ENCODE measurements at regions not wholly inside any gene's neighbourhood (a gene's known extent, or its start where the extent isn't known, plus 50 kb on each side); places are given as distances from the start of the nearest gene placed in this dataset.

DNA sequence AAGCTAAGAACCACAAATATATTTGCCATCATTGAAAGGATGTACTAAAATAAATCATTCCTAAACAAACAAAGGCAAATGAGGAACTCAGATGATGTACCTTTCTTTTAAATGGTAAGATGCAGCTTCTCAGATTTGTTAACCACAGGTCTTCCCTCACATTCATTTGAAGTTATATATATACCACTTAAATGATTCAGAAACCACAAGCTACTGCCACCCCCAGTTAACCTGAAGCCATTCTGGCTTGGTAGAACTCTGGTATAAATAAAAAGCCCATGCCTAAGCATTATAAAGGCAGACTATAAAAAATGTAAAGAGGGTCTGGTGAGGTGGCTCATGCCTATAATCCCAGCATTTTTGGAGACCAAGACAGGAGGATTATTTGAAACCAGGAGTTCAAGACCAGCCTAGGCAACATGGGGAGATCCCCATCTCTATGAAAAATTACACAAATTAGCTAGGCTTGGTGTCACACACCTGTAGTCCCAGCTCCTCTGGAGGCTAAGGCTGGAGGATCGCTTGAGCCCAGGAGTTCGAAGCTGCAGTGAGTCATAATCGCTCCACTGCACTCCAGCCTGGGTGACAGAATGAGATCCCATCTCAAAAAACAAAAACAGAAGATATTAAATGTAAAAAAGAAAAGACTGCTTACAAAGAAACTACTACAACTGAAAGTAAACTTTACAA, 1185.3 kb downstream of the JRKL start:
- WGBS = 97% methylated on average over 3 of the region's 3 CpGs
- H3K4me1 ChIP-seq (ENCODE audit: control insufficient read depth in 2 of 2, insufficient read depth in 2 of 2, low read length in 2 of 2) = no peaks in the 10 kb centered on the region
- no peak for DNase-seq (ENCODE audit: low read depth in 6 of 9, low spot score in 9 of 9)
- H3K36me3 ChIP-seq (ENCODE audit: control insufficient read depth in 2 of 2, insufficient read depth in 2 of 2, low read length in 1 of 2) = no peaks in the 10 kb centered on the region
- no peaks in the 10 kb centered on the region for H3K9me3 ChIP-seq (ENCODE audit: control insufficient read depth in 2 of 2, insufficient read depth in 1 of 2, low read length in 1 of 2)
- no peak overlapping the region for H3K27ac ChIP-seq (ENCODE audit: low read depth in 1 of 2, low read length in 1 of 2)
- H3K4me3 ChIP-seq (ENCODE audit: low read length in 2 of 2) = no peak overlapping the region
- no peaks in the 10 kb centered on the region for H3K27me3 ChIP-seq (ENCODE audit: control insufficient read depth in 2 of 2, insufficient read depth in 1 of 2, low read length in 1 of 2)

DNA sequence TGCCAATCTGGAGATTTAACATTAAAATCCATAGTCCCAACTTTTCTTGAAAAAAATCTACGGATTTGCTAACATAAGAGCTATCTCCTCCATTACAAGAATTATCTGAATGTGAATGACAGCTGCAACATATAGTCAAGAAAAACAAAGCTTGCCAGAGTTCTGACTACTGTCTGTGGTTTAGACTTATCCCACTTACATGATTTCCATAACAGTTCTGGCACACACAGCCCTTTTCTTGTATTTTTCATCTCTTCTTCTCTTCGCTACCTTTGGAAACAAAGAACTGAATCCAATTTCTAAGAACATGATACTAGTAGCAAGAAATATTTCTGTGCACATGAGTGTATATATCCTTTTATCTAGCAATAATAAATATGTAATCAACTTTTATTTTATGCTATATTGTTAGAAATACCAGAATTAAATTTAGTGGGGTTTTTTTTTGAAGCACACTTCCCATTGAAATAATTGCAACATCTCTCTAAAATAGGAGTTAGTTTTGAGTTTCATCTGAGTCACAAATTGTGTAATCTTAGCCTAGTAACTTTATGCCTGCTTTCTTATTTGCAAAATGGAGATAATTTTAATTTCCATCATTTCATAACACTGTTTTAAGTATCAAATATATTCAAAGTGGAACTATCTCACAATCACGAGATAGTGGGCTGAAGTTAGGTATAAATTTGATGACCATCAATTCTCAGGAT, 1217.6 kb downstream of the JRKL start:
- Histone ChIP-seq H3K27me3 (ENCODE audit: control insufficient read depth in 2 of 2, insufficient read depth in 1 of 2, low read length in 1 of 2) (no peaks in the 10 kb centered on the region), H3K9me3 (ENCODE audit: control insufficient read depth in 2 of 2, insufficient read depth in 1 of 2, low read length in 1 of 2) (peaks cover 0 to 19% of the 10 kb centered on the region in 2 donors), H3K27ac (ENCODE audit: low read depth in 1 of 2, low read length in 1 of 2) (no peak overlapping the region), H3K4me1 (ENCODE audit: control insufficient read depth in 2 of 2, insufficient read depth in 2 of 2, low read length in 2 of 2) (no peaks in the 10 kb centered on the region), H3K36me3 (ENCODE audit: control insufficient read depth in 2 of 2, insufficient read depth in 2 of 2, low read length in 1 of 2) (no peaks in the 10 kb centered on the region), H3K4me3 (ENCODE audit: low read length in 2 of 2) (no peak overlapping the region)
- no peak for DNase-seq (ENCODE audit: low read depth in 6 of 9, low spot score in 9 of 9)
- WGBS = 90% methylated on average over 3 of the region's 3 CpGs

DNA sequence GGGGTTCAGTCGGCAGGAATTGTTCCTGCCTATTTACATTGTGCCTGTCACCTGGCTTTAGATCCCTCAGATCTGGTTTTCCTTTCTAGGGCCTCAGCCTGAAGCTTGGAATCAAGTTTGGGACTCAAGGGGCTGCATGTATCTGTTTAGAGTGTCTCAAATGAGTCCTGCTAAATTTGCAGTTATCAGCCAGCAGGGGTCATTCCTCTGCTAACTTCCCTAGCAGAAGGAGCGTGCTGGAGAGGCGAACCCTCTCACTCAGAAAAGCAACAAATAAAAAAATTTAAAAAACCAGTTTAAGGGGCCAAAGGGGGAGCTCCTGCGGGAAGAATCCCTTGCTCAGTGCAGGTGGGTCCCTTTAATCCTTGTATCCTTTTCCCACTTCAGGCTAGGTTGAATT, 1220.2 kb downstream of the JRKL start:
- Histone ChIP-seq H3K9me3 (ENCODE audit: control insufficient read depth in 2 of 2, insufficient read depth in 1 of 2, low read length in 1 of 2) (peaks cover 0 to 19% of the 10 kb centered on the region in 2 donors), H3K36me3 (ENCODE audit: control insufficient read depth in 2 of 2, insufficient read depth in 2 of 2, low read length in 1 of 2) (no peaks in the 10 kb centered on the region), H3K4me1 (ENCODE audit: control insufficient read depth in 2 of 2, insufficient read depth in 2 of 2, low read length in 2 of 2) (no peaks in the 10 kb centered on the region), H3K27me3 (ENCODE audit: control insufficient read depth in 2 of 2, insufficient read depth in 1 of 2, low read length in 1 of 2) (no peaks in the 10 kb centered on the region), H3K27ac (ENCODE audit: low read depth in 1 of 2, low read length in 1 of 2) (no peak overlapping the region), H3K4me3 (ENCODE audit: low read length in 2 of 2) (no peak overlapping the region)
- DNase-seq (ENCODE audit: low read depth in 6 of 9, low spot score in 9 of 9) = no peak
- 73% methylated on average over 4 of the region's 4 CpGs for WGBS

- no peaks in the 10 kb centered on the region for H3K36me3 ChIP-seq (ENCODE audit: control insufficient read depth in 2 of 2, insufficient read depth in 2 of 2, low read length in 1 of 2)
- no peak overlapping the region for H3K27ac ChIP-seq (ENCODE audit: low read depth in 1 of 2, low read length in 1 of 2)
- peaks cover 0 to 19% of the 10 kb centered on the region in 2 donors for H3K9me3 ChIP-seq (ENCODE audit: control insufficient read depth in 2 of 2, insufficient read depth in 1 of 2, low read length in 1 of 2)
- no peaks in the 10 kb centered on the region for H3K4me1 ChIP-seq (ENCODE audit: control insufficient read depth in 2 of 2, insufficient read depth in 2 of 2, low read length in 2 of 2)
- no peak for DNase-seq (ENCODE audit: low read depth in 6 of 9, low spot score in 9 of 9)
- no peaks in the 10 kb centered on the region for H3K27me3 ChIP-seq (ENCODE audit: control insufficient read depth in 2 of 2, insufficient read depth in 1 of 2, low read length in 1 of 2)
- no peak overlapping the region for H3K4me3 ChIP-seq (ENCODE audit: low read length in 2 of 2)
- 94% methylated on average over 5 of the region's 5 CpGs for WGBS
These were observed 1221.0 kb downstream of the JRKL start for GRCh38 chr11:97610854-97611253.

GRCh38 chr11:97611345-97611744, 1221.5 kb downstream of the JRKL start:
- 96% methylated on average over 10 of the region's 10 CpGs for WGBS
- no peak for DNase-seq (ENCODE audit: low read depth in 6 of 9, low spot score in 9 of 9)

DNA sequence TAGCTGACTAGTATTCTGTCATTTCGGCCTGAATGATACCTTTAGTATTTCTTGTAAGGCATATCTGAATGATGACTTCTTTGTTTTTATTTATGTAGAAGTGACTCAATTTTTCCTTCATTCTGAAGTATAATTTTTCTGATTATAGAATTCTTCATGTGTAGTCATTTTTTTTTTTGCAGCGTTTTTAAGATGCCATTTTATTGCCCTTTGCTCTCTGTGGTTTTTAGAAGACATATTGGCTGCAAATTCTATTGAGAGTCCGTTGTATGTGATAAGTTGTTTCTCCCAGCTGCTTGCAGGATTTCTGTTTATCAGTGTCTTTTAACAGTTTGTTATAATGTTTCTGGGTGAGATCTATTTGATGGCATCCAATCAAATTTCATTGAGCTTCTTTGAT, 1224.8 kb downstream of the JRKL start:
- Histone ChIP-seq H3K4me3 (ENCODE audit: low read length in 2 of 2) (no peak overlapping the region), H3K27me3 (ENCODE audit: control insufficient read depth in 2 of 2, insufficient read depth in 1 of 2, low read length in 1 of 2) (no peaks in the 10 kb centered on the region), H3K36me3 (ENCODE audit: control insufficient read depth in 2 of 2, insufficient read depth in 2 of 2, low read length in 1 of 2) (no peaks in the 10 kb centered on the region), H3K27ac (ENCODE audit: low read depth in 1 of 2, low read length in 1 of 2) (no peak overlapping the region), H3K9me3 (ENCODE audit: control insufficient read depth in 2 of 2, insufficient read depth in 1 of 2, low read length in 1 of 2) (peaks cover 0 to 11% of the 10 kb centered on the region in 2 donors), H3K4me1 (ENCODE audit: control insufficient read depth in 2 of 2, insufficient read depth in 2 of 2, low read length in 2 of 2) (no peaks in the 10 kb centered on the region)
- DNase-seq (ENCODE audit: low read depth in 6 of 9, low spot score in 9 of 9) = no peak
- 93% methylated on average over 3 of the region's 3 CpGs for WGBS

More at GRCh38 chr11:97611345-97611744, 1221.5 kb downstream of the JRKL start:
- no peak overlapping the region for H3K4me3 ChIP-seq (ENCODE audit: low read length in 2 of 2)
- no peaks in the 10 kb centered on the region for H3K27me3 ChIP-seq (ENCODE audit: control insufficient read depth in 2 of 2, insufficient read depth in 1 of 2, low read length in 1 of 2)
- H3K4me1 ChIP-seq (ENCODE audit: control insufficient read depth in 2 of 2, insufficient read depth in 2 of 2, low read length in 2 of 2) = no peaks in the 10 kb centered on the region
- H3K27ac ChIP-seq (ENCODE audit: low read depth in 1 of 2, low read length in 1 of 2) = no peak overlapping the region
- peaks cover 0 to 19% of the 10 kb centered on the region in 2 donors for H3K9me3 ChIP-seq (ENCODE audit: control insufficient read depth in 2 of 2, insufficient read depth in 1 of 2, low read length in 1 of 2)
- no peaks in the 10 kb centered on the region for H3K36me3 ChIP-seq (ENCODE audit: control insufficient read depth in 2 of 2, insufficient read depth in 2 of 2, low read length in 1 of 2)

DNA sequence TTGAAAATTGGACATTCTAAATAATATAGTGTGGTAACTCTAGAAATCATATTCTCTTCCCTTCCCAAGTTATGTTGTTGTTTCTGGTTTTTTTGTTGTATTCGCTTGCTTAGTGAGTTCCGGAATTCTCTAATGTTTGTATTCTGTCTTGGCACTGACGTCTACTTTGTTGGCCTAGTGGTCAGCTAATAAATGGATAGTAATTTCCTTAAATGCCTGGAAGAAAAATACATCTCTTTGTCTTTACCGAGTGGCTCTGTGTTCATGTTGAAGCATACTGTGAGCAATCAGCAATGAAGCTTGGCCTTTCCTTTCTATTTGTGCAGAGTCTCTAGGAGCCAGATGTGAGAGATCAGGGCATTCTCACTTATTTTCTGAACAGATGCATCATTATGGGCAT, 1225.7 kb downstream of the JRKL start:
- no peaks in the 10 kb centered on the region for H3K27me3 ChIP-seq (ENCODE audit: control insufficient read depth in 2 of 2, insufficient read depth in 1 of 2, low read length in 1 of 2)
- 95% methylated on average over 4 of the region's 4 CpGs for WGBS
- H3K9me3 ChIP-seq (ENCODE audit: control insufficient read depth in 2 of 2, insufficient read depth in 1 of 2, low read length in 1 of 2) = peaks cover 0 to 4% of the 10 kb centered on the region in 2 donors
- no peak for DNase-seq (ENCODE audit: low read depth in 6 of 9, low spot score in 9 of 9)
- H3K27ac ChIP-seq (ENCODE audit: low read depth in 1 of 2, low read length in 1 of 2) = no peak overlapping the region
- no peak overlapping the region for H3K4me3 ChIP-seq (ENCODE audit: low read length in 2 of 2)
- no peaks in the 10 kb centered on the region for H3K36me3 ChIP-seq (ENCODE audit: control insufficient read depth in 2 of 2, insufficient read depth in 2 of 2, low read length in 1 of 2)
- no peaks in the 10 kb centered on the region for H3K4me1 ChIP-seq (ENCODE audit: control insufficient read depth in 2 of 2, insufficient read depth in 2 of 2, low read length in 2 of 2)

GRCh38 chr11:97617031-97617430, 1227.2 kb downstream of the JRKL start:
- Histone ChIP-seq H3K36me3 (ENCODE audit: control insufficient read depth in 2 of 2, insufficient read depth in 2 of 2, low read length in 1 of 2) (no peaks in the 10 kb centered on the region), H3K4me3 (ENCODE audit: low read length in 2 of 2) (no peak overlapping the region), H3K4me1 (ENCODE audit: control insufficient read depth in 2 of 2, insufficient read depth in 2 of 2, low read length in 2 of 2) (no peaks in the 10 kb centered on the region), H3K9me3 (ENCODE audit: control insufficient read depth in 2 of 2, insufficient read depth in 1 of 2, low read length in 1 of 2) (no peaks in the 10 kb centered on the region), H3K27me3 (ENCODE audit: control insufficient read depth in 2 of 2, insufficient read depth in 1 of 2, low read length in 1 of 2) (no peaks in the 10 kb centered on the region), H3K27ac (ENCODE audit: low read depth in 1 of 2, low read length in 1 of 2) (no peak overlapping the region)
- WGBS = 97% methylated on average over 3 of the region's 3 CpGs
- DNase-seq (ENCODE audit: low read depth in 6 of 9, low spot score in 9 of 9) = no peak

GRCh38 chr11:97620007-97620406, 1230.2 kb downstream of the JRKL start:
- Histone ChIP-seq H3K4me1 (ENCODE audit: control insufficient read depth in 2 of 2, insufficient read depth in 2 of 2, low read length in 2 of 2) (no peaks in the 10 kb centered on the region), H3K9me3 (ENCODE audit: control insufficient read depth in 2 of 2, insufficient read depth in 1 of 2, low read length in 1 of 2) (no peaks in the 10 kb centered on the region), H3K27me3 (ENCODE audit: control insufficient read depth in 2 of 2, insufficient read depth in 1 of 2, low read length in 1 of 2) (no peaks in the 10 kb centered on the region), H3K4me3 (ENCODE audit: low read length in 2 of 2) (no peak overlapping the region), H3K27ac (ENCODE audit: low read depth in 1 of 2, low read length in 1 of 2) (no peak overlapping the region), H3K36me3 (ENCODE audit: control insufficient read depth in 2 of 2, insufficient read depth in 2 of 2, low read length in 1 of 2) (no peaks in the 10 kb centered on the region)
- no peak for DNase-seq (ENCODE audit: low read depth in 6 of 9, low spot score in 9 of 9)
